Activated T-helper 1 cell treated with anti-CD3 and anti-CD28 coated beads, Interleukin-12 subunit alpha, Interleukin-12 subunit beta, Interleukin-2, Interleukin-4 antibody, amounts not matched to agents 30 ng/mL and 10 ng/mL and 1 ng/mL, durations not matched to agents 14 hours and 24 hours and 36 hours (primary cell): ENCODE measurements at regions not wholly inside any gene's neighbourhood (a gene's known extent, or its start where the extent isn't known, plus 50 kb on each side); places are given as distances from the start of the nearest gene placed in this dataset.
"Not testable (repeated sequence)": the region's sequence is repeated elsewhere in the genome, so short reads cannot be mapped to it uniquely, and the experiment has no call there.

Experiments used
- DNase-seq: peaks from one replicate; pipeline ENCODE4 v3.0.0; 2021; ENCODE audit warnings: low spot score
- H3K27ac Mint-ChIP-seq: one replicate; pipeline ENCODE4 v1.8.0; 2021; ENCODE audit warnings: mild to moderate bottlenecking, mixed read lengths
- H3K27me3 Mint-ChIP-seq: one replicate; pipeline ENCODE4 v1.8.0; 2022; ENCODE audit warnings: mild to moderate bottlenecking, moderate library complexity, mixed read lengths; ENCODE audit not compliant: insufficient read depth
- H3K36me3 Mint-ChIP-seq: one replicate; pipeline ENCODE4 v1.8.0; 2021; ENCODE audit warnings: low read depth, mixed read lengths
- H3K4me1 Mint-ChIP-seq: one replicate; pipeline ENCODE4 v1.8.0; 2021; ENCODE audit warnings: low read depth, mixed read lengths
- H3K4me3 Mint-ChIP-seq: one replicate; pipeline ENCODE4 v1.8.0; 2021; ENCODE audit warnings: mild to moderate bottlenecking, moderate library complexity, mixed read lengths
- H3K9me3 Mint-ChIP-seq: one replicate; pipeline ENCODE4 v1.8.0; 2021; ENCODE audit warnings: mixed read lengths
- intact Hi-C: fragments of 100-400 bp; cut with micrococcal nuclease; formaldehyde crosslinking; loops from one replicate; pipeline ENCODE4 v1.15.1; 2024

DNA sequence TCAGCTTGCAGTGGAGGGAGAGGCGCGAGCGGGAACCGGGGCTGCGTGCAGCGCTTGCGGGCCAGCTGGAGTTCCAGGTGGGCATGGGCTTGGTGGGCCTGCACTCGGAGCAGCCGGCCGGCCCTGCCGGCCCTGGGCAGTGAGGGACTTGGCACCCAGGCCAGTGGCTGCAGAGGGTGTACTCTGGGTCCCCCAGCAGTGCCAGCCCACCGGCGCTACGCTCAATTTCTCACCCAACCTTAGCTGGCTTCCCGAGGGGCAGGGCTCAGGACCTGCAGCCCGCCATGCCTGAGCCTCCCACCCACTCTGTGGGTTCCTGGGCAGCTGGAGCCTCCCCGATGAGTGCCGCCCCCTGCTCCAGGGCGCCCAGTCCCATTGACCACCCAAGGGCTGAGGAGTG is 52.6 kb upstream of the PDE3B start:
- H3K27ac Mint-ChIP-seq, H3K4me3 Mint-ChIP-seq, DNase-seq, intact Hi-C loops, H3K27me3 Mint-ChIP-seq: not testable (repeated sequence)
- Mint-ChIP-seq H3K4me1 (peaks cover 49% of the 10 kb centered on the region), H3K36me3 (peaks cover 58% of the 10 kb centered on the region), H3K9me3 (peaks cover 18% of the 10 kb centered on the region)

DNA sequence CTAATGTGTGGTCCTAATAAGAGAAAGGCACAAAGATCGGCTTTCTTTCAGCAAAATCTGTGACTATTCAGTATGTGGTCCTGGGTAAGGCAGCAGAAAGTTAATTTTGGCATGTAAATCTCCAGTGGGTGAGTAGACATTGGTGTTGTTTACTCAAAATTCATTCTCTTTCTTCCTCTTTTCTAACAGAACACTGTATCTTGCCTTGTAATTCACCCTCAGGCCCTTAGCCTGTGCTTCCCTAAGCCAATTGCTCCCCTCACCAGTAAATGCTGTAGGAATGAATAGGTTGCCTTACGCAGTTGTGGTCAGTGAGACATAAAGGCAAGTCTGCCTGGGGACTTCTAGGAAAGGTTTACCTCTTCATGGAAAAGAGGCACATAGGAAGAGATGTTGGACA is 49.9 kb upstream of the PDE3B start:
- Mint-ChIP-seq H3K36me3 (peaks cover 67% of the 10 kb centered on the region), H3K4me3 (no peak overlapping the region), H3K4me1 (peaks cover 49% of the 10 kb centered on the region), H3K27ac (no peak overlapping the region), H3K27me3 (no peaks in the 10 kb centered on the region), H3K9me3 (peaks cover 43% of the 10 kb centered on the region)
- intact Hi-C loops = no loop called here
- DNase-seq = no peak
